ENCODE measurements at regions not wholly inside any gene's neighbourhood (a gene's known extent, or its start where the extent isn't known, plus 50 kb on each side); places are given as distances from the start of the nearest gene placed in this dataset.

- Histone ChIP-seq H3K27ac (no peak overlapping the region), H3K27me3 (replicated peaks in 1 of 7) (no peaks in the 10 kb centered on the region), H3K36me3 (no peaks in the 10 kb centered on the region), H3K4me1 (no peaks in the 10 kb centered on the region), H3K4me3 (no peak overlapping the region), H3K9me3 (no peaks in the 10 kb centered on the region)
- intact Hi-C loops (cut with DNase I; ENCODE audit: low total_unique reads) = no loop called here
- 76 to 92% (median 92%) methylated on average over 3 of the region's 3 CpGs for WGBS, 5 donors
- TF ChIP-seq POLR2AphosphoS5 (IDR thresholded peaks at IDR 0.05) = no peak
- no peak for TF ChIP-seq POLR2A (IDR thresholded peaks at IDR 0.05)
- TF ChIP-seq CTCF (IDR thresholded peaks at IDR 0.05 in 8 of 11, conservative IDR thresholded peaks at IDR 0.05 in 3 of 11) = no peak
- no peak for DNase-seq
These were observed 197.7 kb downstream of the BCAT1 start for GRCh38 chr12:24751181-24751580.

- Histone ChIP-seq H3K27ac (no peak overlapping the region), H3K27me3 (replicated peaks in 1 of 7) (no peaks in the 10 kb centered on the region), H3K36me3 (no peaks in the 10 kb centered on the region), H3K4me1 (no peaks in the 10 kb centered on the region), H3K4me3 (no peak overlapping the region), H3K9me3 (no peaks in the 10 kb centered on the region)
- no peak for DNase-seq
- intact Hi-C loops (cut with DNase I; ENCODE audit: low total_unique reads) = no loop called here
- no peak for TF ChIP-seq POLR2AphosphoS5 (IDR thresholded peaks at IDR 0.05)
- TF ChIP-seq CTCF (IDR thresholded peaks at IDR 0.05 in 8 of 11, conservative IDR thresholded peaks at IDR 0.05 in 3 of 11) = no peak
- TF ChIP-seq POLR2A (IDR thresholded peaks at IDR 0.05) = no peak
- WGBS, 5 donors = 70 to 86% (median 79%) methylated on average over 3 of the region's 3 CpGs
These were observed 198.6 kb downstream of the BCAT1 start for GRCh38 chr12:24750263-24750662.

- Histone ChIP-seq H3K27me3 (replicated peaks in 1 of 7) (no peaks in the 10 kb centered on the region), H3K9me3 (no peaks in the 10 kb centered on the region), H3K27ac (no peak overlapping the region), H3K36me3 (no peaks in the 10 kb centered on the region), H3K4me1 (no peaks in the 10 kb centered on the region), H3K4me3 (no peak overlapping the region)
- intact Hi-C loops (cut with DNase I; ENCODE audit: low total_unique reads) = no loop called here
- TF ChIP-seq POLR2AphosphoS5 (IDR thresholded peaks at IDR 0.05) = no peak
- TF ChIP-seq POLR2A (IDR thresholded peaks at IDR 0.05) = no peak
- no peak for TF ChIP-seq CTCF (IDR thresholded peaks at IDR 0.05 in 8 of 11, conservative IDR thresholded peaks at IDR 0.05 in 3 of 11)
- no peak for DNase-seq
- 78 to 94% (median 92%) methylated on average over 3 of the region's 3 CpGs for WGBS, 5 donors
These were observed 199.7 kb downstream of the BCAT1 start for GRCh38 chr12:24749171-24749570.

GRCh38 chr12:24748326-24748725 lies 200.6 kb downstream of the BCAT1 start:
- no peaks in the 10 kb centered on the region for H3K36me3 ChIP-seq
- intact Hi-C loops (cut with DNase I; ENCODE audit: low total_unique reads) = no loop called here
- TF ChIP-seq POLR2AphosphoS5 (IDR thresholded peaks at IDR 0.05) = no peak
- WGBS, 5 donors = 79 to 87% (median 84%) methylated on average over 11 of the region's 11 CpGs
- H3K4me3 ChIP-seq = no peak overlapping the region
- no peak overlapping the region for H3K27ac ChIP-seq
- H3K9me3 ChIP-seq = no peaks in the 10 kb centered on the region
- DNase-seq = no peak
- no peaks in the 10 kb centered on the region for H3K4me1 ChIP-seq
- no peaks in the 10 kb centered on the region for H3K27me3 ChIP-seq (replicated peaks in 1 of 7)

GRCh38 chr12:24746864-24747263 lies 202.0 kb downstream of the BCAT1 start:
- Histone ChIP-seq H3K27ac (no peak overlapping the region), H3K4me1 (peaks cover 0 to 11% (median 5%) of the 10 kb centered on the region in 6 donors), H3K4me3 (no peak overlapping the region), H3K27me3 (replicated peaks in 1 of 7) (no peaks in the 10 kb centered on the region), H3K36me3 (no peaks in the 10 kb centered on the region), H3K9me3 (no peaks in the 10 kb centered on the region)
- WGBS, 5 donors = 54 to 74% (median 66%) methylated on average over 2 of the region's 2 CpGs
- intact Hi-C loops (cut with DNase I; ENCODE audit: low total_unique reads) = no loop called here
- TF ChIP-seq POLR2AphosphoS5 (IDR thresholded peaks at IDR 0.05) (no peak), CTCF (IDR thresholded peaks at IDR 0.05 in 8 of 11, conservative IDR thresholded peaks at IDR 0.05 in 3 of 11) (no peak), POLR2A (IDR thresholded peaks at IDR 0.05) (no peak)
- no peak for DNase-seq

Data from spleen (tissue), 11 donors.